IMR-90 (cell line): ENCODE measurements at regions not wholly inside any gene's neighbourhood (a gene's known extent, or its start where the extent isn't known, plus 50 kb on each side); places are given as distances from the start of the nearest gene placed in this dataset.

ENCODE experiments used
- ATAC-seq: fragments of 200-7000 bp; cut with Tn5 transposase; 2 replicates; pipeline ENCODE4 v1.9.1; 2020; ENCODE audit warnings: low read depth, mild to moderate bottlenecking, moderate library complexity
- BruUV-seq: library from RNA; stranded (reverse); fragments of 400-500 nt; replicated peaks from 2 replicates; lab custom pipeline; 2021; lab: Mats Ljungman, UMichigan
- CTCF ChIA-PET: fragments of 300-600 bp; formaldehyde crosslinking; extraction: SDS; loops from one replicate; lab custom pipeline; 2021; ENCODE audit warnings: antibody characterized with exemption; lab: Yijun Ruan, JAX
- POLR2A ChIA-PET: fragments of 300-600 bp; sonication (Branson Sonifier 250); formaldehyde crosslinking; loops from one replicate; lab custom pipeline; 2022; ENCODE audit warnings: antibody characterized with exemption; ENCODE audit not compliant: unreplicated experiment; lab: Charles Lee
- DNase-seq: peaks from one replicate; pipeline ENCODE4 v3.0.0; 2013
- H2AFZ ChIP-seq: replicated peaks from 2 replicates; pipeline ENCODE3; 2013; ENCODE audit warnings: low read length, mild to moderate bottlenecking; ENCODE audit not compliant: poor library complexity
- H2AK5ac ChIP-seq: 2 replicates; pipeline ENCODE4 v1.6.1; 2013; ENCODE audit warnings: low read depth, low read length, inconsistent platforms
- H2AK9ac ChIP-seq: replicated peaks from 2 replicates; pipeline ENCODE3; 2013; ENCODE audit warnings: mild to moderate bottlenecking, low read depth, low read length, moderate library complexity; ENCODE audit not compliant: poor library complexity
- H2BK120ac ChIP-seq: 2 replicates; pipeline ENCODE4 v1.6.1; 2013; ENCODE audit warnings: low read depth, low read length, inconsistent platforms
- H2BK15ac ChIP-seq: 3 replicates; pipeline ENCODE4 v1.6.1; 2013; ENCODE audit warnings: low read depth, low read length, inconsistent platforms
- H2BK20ac ChIP-seq: 2 replicates; pipeline ENCODE4 v1.6.1; 2013; ENCODE audit warnings: low read depth, mild to moderate bottlenecking, inconsistent platforms, low read length, moderate library complexity
- H2BK5ac ChIP-seq: 2 replicates; pipeline ENCODE4 v1.6.1; 2013; ENCODE audit warnings: mild to moderate bottlenecking, low read depth, low read length, inconsistent platforms; ENCODE audit not compliant: poor library complexity, severe bottlenecking
- H3K14ac ChIP-seq: replicated peaks from 2 replicates; pipeline ENCODE4 v1.6.1; 2013; ENCODE audit warnings: low read depth, low read length, inconsistent platforms
- H3K18ac ChIP-seq: 2 replicates; pipeline ENCODE4 v1.6.1; 2013; ENCODE audit warnings: low read depth, low read length, control low read depth
- H3K23ac ChIP-seq: 2 replicates; pipeline ENCODE4 v1.6.1; 2013; ENCODE audit warnings: low read depth, low read length, inconsistent platforms
- H3K27ac ChIP-seq: 2 replicates; pipeline ENCODE4 v1.5.1; 2013; ENCODE audit warnings: mild to moderate bottlenecking, control low read depth, low read length; ENCODE audit not compliant: insufficient read depth
- H3K27me3 ChIP-seq: 2 replicates; pipeline ENCODE4 v1.6.1; 2013; ENCODE audit warnings: low read length; ENCODE audit not compliant: control insufficient read depth, insufficient read depth
- H3K36me3 ChIP-seq: 2 replicates; pipeline ENCODE4 v1.6.1; 2013; ENCODE audit warnings: low read length, mixed read lengths; ENCODE audit not compliant: control insufficient read depth, insufficient read depth
- H3K4ac ChIP-seq: 2 replicates; pipeline ENCODE4 v1.6.1; 2013; ENCODE audit warnings: low read depth, low read length, inconsistent platforms
- H3K4me1 ChIP-seq: 2 replicates; pipeline ENCODE4 v1.6.1; 2013; ENCODE audit warnings: low read length, mixed read lengths; ENCODE audit not compliant: control insufficient read depth, insufficient read depth
- H3K4me2 ChIP-seq: 2 replicates; pipeline ENCODE4 v1.6.1; 2013; ENCODE audit warnings: low read depth, mild to moderate bottlenecking, control low read depth, low read length, moderate library complexity
- H3K4me3 ChIP-seq: 2 replicates; pipeline ENCODE4 v1.5.1; 2013; ENCODE audit warnings: low read depth, mild to moderate bottlenecking, control low read depth, low read length, moderate library complexity; ENCODE audit not compliant: insufficient read depth
- H3K56ac ChIP-seq: 2 replicates; pipeline ENCODE4 v1.6.1; 2013; ENCODE audit warnings: low read length, inconsistent platforms; ENCODE audit not compliant: insufficient read depth; ENCODE audit errors: extremely low read depth
- H3K79me1 ChIP-seq, 2 experiments: 2 replicates each; pipeline ENCODE4 v1.6.1; 2013; ENCODE audit warnings: low read length in 2 of 2, inconsistent platforms in 1 of 2, low read depth in 1 of 2
- H3K9ac ChIP-seq: 2 replicates; pipeline ENCODE4 v1.6.1; 2013; ENCODE audit warnings: low read depth, low read length, control low read depth
- H3K9me1 ChIP-seq: 2 replicates; pipeline ENCODE4 v1.6.1; 2013; ENCODE audit warnings: low read length, inconsistent platforms; ENCODE audit not compliant: insufficient read depth
- H3K9me3 ChIP-seq: 2 replicates; pipeline ENCODE4 v1.6.1; 2013; ENCODE audit warnings: low read length; ENCODE audit not compliant: control insufficient read depth, insufficient read depth
- H4K20me1 ChIP-seq: 2 replicates; pipeline ENCODE4 v1.6.1; 2013; ENCODE audit warnings: low read length, inconsistent platforms; ENCODE audit not compliant: insufficient read depth
- H4K5ac ChIP-seq: 2 replicates; pipeline ENCODE4 v1.6.1; 2013; ENCODE audit warnings: mild to moderate bottlenecking, low read depth, low read length, control low read depth
- H4K8ac ChIP-seq, 2 experiments: 2 replicates each; pipeline ENCODE4 v1.6.1; 2013; ENCODE audit warnings: low read depth in 2 of 2, low read length in 2 of 2, control low read depth in 1 of 2, inconsistent platforms in 1 of 2
- H4K91ac ChIP-seq: 2 replicates; pipeline ENCODE4 v1.6.1; 2013; ENCODE audit warnings: low read depth, low read length, inconsistent platforms; ENCODE audit not compliant: insufficient read depth
- BHLHE40 ChIP-seq: fragments of 150-350 bp; IDR thresholded peaks from 2 replicates; pipeline ENCODE4 v1.6.1; 2016; ENCODE audit warnings: mild to moderate bottlenecking, low read depth, low read length
- CEBPB ChIP-seq: IDR thresholded peaks from 2 replicates; pipeline ENCODE4 v1.6.1; 2012; ENCODE audit warnings: low read depth, low read length, improper control_type of control experiment
- CHD1 ChIP-seq: IDR thresholded peaks from 2 replicates; pipeline ENCODE4 v1.6.1; 2012; ENCODE audit warnings: low read depth, low read length, improper control_type of control experiment
- ELK1 ChIP-seq: fragments of 150-350 bp; IDR thresholded peaks from 2 replicates; pipeline ENCODE4 v1.6.1; 2016; ENCODE audit warnings: low read depth, mild to moderate bottlenecking, low read length, moderate library complexity, borderline replicate concordance
- FOS ChIP-seq: fragments of 150-350 bp; IDR thresholded peaks from 2 replicates; pipeline ENCODE4 v1.6.1; 2016; ENCODE audit warnings: low read depth, low read length
- MAFK ChIP-seq: IDR thresholded peaks from 2 replicates; pipeline ENCODE4 v1.6.1; 2012; ENCODE audit warnings: low read depth, low read length, improper control_type of control experiment
- MAZ ChIP-seq: IDR thresholded peaks from 2 replicates; pipeline ENCODE4 v1.6.1; 2012; ENCODE audit warnings: low read depth, mild to moderate bottlenecking, low read length, improper control_type of control experiment, moderate library complexity, borderline replicate concordance
- NFE2L2 ChIP-seq: fragments of 150-350 bp; IDR thresholded peaks from 2 replicates; pipeline ENCODE4 v1.6.1; 2016; ENCODE audit warnings: low read depth, mild to moderate bottlenecking, low read length
- POLR2A ChIP-seq: IDR thresholded peaks from 2 replicates; pipeline ENCODE4 v1.6.1; 2012; ENCODE audit warnings: mild to moderate bottlenecking, low read depth, low read length
- RAD21 ChIP-seq: IDR thresholded peaks from 2 replicates; pipeline ENCODE4 v1.6.1; 2012; ENCODE audit warnings: low read length, improper control_type of control experiment
- RCOR1 ChIP-seq: IDR thresholded peaks from 2 replicates; pipeline ENCODE4 v1.6.1; 2012; ENCODE audit warnings: mild to moderate bottlenecking, low read length, improper control_type of control experiment; ENCODE audit not compliant: insufficient replicate concordance
- RFX5 ChIP-seq: IDR thresholded peaks from 2 replicates; pipeline ENCODE4 v1.8.0; 2012; ENCODE audit warnings: low read depth, mild to moderate bottlenecking, low read length, moderate library complexity
- SMC3 ChIP-seq: fragments of 150-350 bp; IDR thresholded peaks from 2 replicates; pipeline ENCODE4 v1.6.1; 2016; ENCODE audit warnings: low read depth, mild to moderate bottlenecking, antibody characterized with exemption, low read length, moderate library complexity
- WGBS, 2 experiments: methylation state at CpG; one replicate each; pipeline versions ENCODE4 v1.1.5 to v1.1.7; 2013; ENCODE audit warnings: missing lambda C conversion rate in 2 of 2; ENCODE audit not compliant: insufficient read length in 1 of 2; ENCODE audit errors: extremely low coverage in 2 of 2; 5-methylcytosine and 5-hydroxymethylcytosine counted together
- dilution Hi-C: fragments of 300-500 bp; cut with HindIII; formaldehyde crosslinking; loops from one replicate; pipeline ENCODE4 v1.14.3; 2018; ENCODE audit warnings: low sequenced_read_pairs; ENCODE audit not compliant: unreplicated experiment
- in situ Hi-C: fragments of 300-500 bp; cut with MboI; formaldehyde crosslinking; loops from 3 replicates; pipeline ENCODE4 v1.14.3; 2019; ENCODE audit warnings: low sequenced_read_pairs, inconsistent platforms, mixed read lengths
- intact Hi-C: fragments of 100-400 bp; cut with micrococcal nuclease; formaldehyde crosslinking; loops from 2 replicates; pipeline ENCODE4 v1.10.0; 2022
- TF ChIP-seq, protein P1 (sequence below): fragments of 150-350 bp; IDR thresholded peaks from 2 replicates; pipeline ENCODE4 v1.6.1; 2017; ENCODE audit warnings: mild to moderate bottlenecking, antibody characterized with exemption, low read length, low read depth

GRCh38 chr15:79179597-79179996, 89.0 kb upstream of the RASGRF1 start:
- H2BK5ac ChIP-seq: no peak overlapping the region
- no peak overlapping the region for H4K91ac ChIP-seq
- no peak overlapping the region for H4K8ac ChIP-seq
- no peak overlapping the region for H3K14ac ChIP-seq
- no TSS peak for BruUV-seq
- dilution Hi-C loops: no loop called here
- no peaks in the 10 kb centered on the region for H3K9me3 ChIP-seq
- H3K27ac ChIP-seq: no peak overlapping the region
- no peak overlapping the region for H3K9ac ChIP-seq
- H2BK20ac ChIP-seq: no peak overlapping the region
- ChIA-PET POLR2A (no interaction called here), CTCF (no interaction called here)
- DNase-seq: no peak
- H3K4me1 ChIP-seq: no peaks in the 10 kb centered on the region
- WGBS, 2 experiments: no CpG with 5 or more reads among the region's 5 CpGs
- H3K27me3 ChIP-seq: no peaks in the 10 kb centered on the region
- ATAC-seq: no peak
- no peak overlapping the region for H3K4me3 ChIP-seq
- H2AK9ac ChIP-seq: no peak overlapping the region
- H3K4me2 ChIP-seq: no peak overlapping the region
- no peak overlapping the region for H3K23ac ChIP-seq
- H2AK5ac ChIP-seq: no peak overlapping the region
- intact Hi-C loops: no loop called here
- H2AFZ ChIP-seq: no peak overlapping the region
- no peak overlapping the region for H2BK15ac ChIP-seq
- no peak overlapping the region for H3K18ac ChIP-seq
- in situ Hi-C loops: no loop called here
- no peaks in the 10 kb centered on the region for H4K20me1 ChIP-seq
- H3K56ac ChIP-seq: no peak overlapping the region
- no peaks in the 10 kb centered on the region for H3K9me1 ChIP-seq
- no peak overlapping the region for H2BK120ac ChIP-seq
- H4K5ac ChIP-seq: no peak overlapping the region
- no peaks in the 10 kb centered on the region for H3K79me1 ChIP-seq
- H3K4ac ChIP-seq: no peak overlapping the region
- H3K36me3 ChIP-seq: no peaks in the 10 kb centered on the region
- no peak for TF ChIP-seq BHLHE40
- TF ChIP-seq, protein P1, sequence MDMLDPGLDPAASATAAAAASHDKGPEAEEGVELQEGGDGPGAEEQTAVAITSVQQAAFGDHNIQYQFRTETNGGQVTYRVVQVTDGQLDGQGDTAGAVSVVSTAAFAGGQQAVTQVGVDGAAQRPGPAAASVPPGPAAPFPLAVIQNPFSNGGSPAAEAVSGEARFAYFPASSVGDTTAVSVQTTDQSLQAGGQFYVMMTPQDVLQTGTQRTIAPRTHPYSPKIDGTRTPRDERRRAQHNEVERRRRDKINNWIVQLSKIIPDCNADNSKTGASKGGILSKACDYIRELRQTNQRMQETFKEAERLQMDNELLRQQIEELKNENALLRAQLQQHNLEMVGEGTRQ: no peak
- no peak for TF ChIP-seq RCOR1
- no peak for TF ChIP-seq NFE2L2
- no peak for TF ChIP-seq SMC3
- no peak for TF ChIP-seq RFX5
- TF ChIP-seq MAZ: no peak
- no peak for TF ChIP-seq MAFK
- no peak for TF ChIP-seq FOS
- no peak for TF ChIP-seq RAD21
- no peak for TF ChIP-seq ELK1
- no peak for TF ChIP-seq CEBPB
- TF ChIP-seq CHD1: no peak
- no peak for TF ChIP-seq POLR2A
